HG02678 (cell line): ENCODE measurements at regions not wholly inside any gene's neighbourhood (a gene's known extent, or its start where the extent isn't known, plus 50 kb on each side); places are given as distances from the start of the nearest gene placed in this dataset.
"Not testable (repeated sequence)": the region's sequence is repeated elsewhere in the genome, so short reads cannot be mapped to it uniquely, and the experiment has no call there.

Source experiments
- ATAC-seq: cut with Tn5 transposase; IDR thresholded peaks from one replicate; pipeline ENCODE4 v1.9.1; 2021; ENCODE audit warnings: mild to moderate bottlenecking, moderate library complexity; ENCODE audit not compliant: unreplicated experiment

DNA sequence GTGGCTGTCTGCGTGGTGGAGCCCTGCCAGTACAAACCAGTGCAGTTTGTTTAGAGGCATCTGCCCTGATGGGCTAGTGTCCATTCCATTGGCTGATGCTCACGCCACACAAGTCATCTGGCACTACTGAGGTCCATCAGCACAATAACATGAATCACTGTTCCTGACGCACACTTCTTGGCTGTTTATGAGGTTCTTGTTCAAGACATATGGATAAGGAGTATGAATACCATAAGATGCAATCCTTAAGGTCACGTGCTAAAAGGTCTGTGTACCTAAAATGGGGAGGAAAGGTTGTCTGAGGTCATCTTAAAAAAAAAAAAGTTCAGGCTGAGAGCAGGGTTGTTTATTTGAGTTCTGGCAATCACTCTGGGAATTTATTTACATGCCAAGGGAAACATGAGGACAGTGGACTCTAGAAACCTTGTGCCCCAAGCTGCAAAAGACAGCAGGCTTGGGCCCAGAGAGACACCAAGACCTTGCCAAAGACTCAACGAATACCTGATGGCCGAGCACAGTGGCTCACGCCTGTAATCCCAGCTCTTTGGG lies 54.1 kb upstream of the SHLD1 start:
- ATAC-seq = no peak

GRCh38 chr20:5691918-5692618 lies 58.1 kb upstream of the SHLD1 start:
- ATAC-seq = peak; percentile 99

GRCh38 chr20:5689463-5689862 lies 60.7 kb upstream of the SHLD1 start:
- ATAC-seq = no peak

DNA sequence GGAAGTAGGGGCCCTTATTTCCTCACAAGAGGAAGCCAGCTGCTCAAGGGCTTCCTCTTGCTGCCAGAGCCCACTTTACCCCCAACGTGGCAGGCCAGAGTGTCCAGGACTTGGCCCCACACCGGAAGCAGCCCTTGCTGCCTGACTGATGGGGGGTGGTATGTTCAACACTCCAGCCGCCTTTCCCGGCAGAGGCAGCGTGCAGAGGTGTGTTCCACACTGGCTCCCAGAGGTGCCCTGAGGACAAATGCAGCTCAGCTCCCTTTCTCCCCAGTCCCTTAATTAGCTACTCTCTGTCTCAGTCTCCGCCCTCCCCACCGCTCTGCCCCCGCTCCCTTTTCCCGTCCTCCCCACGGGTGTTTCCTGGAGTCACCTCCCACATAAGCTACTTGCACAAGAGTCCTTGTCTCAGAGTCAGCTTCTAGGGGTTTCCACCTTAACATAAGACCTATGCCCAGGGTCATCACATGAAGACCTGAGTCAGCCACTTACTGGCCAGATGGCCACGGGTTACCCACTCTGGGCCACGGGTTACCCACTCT lies 61.7 kb upstream of the SHLD1 start:
- no peak for ATAC-seq

- ATAC-seq = no peak
Measured at GRCh38 chr20:5687884-5688283, 62.3 kb upstream of the SHLD1 start.

DNA sequence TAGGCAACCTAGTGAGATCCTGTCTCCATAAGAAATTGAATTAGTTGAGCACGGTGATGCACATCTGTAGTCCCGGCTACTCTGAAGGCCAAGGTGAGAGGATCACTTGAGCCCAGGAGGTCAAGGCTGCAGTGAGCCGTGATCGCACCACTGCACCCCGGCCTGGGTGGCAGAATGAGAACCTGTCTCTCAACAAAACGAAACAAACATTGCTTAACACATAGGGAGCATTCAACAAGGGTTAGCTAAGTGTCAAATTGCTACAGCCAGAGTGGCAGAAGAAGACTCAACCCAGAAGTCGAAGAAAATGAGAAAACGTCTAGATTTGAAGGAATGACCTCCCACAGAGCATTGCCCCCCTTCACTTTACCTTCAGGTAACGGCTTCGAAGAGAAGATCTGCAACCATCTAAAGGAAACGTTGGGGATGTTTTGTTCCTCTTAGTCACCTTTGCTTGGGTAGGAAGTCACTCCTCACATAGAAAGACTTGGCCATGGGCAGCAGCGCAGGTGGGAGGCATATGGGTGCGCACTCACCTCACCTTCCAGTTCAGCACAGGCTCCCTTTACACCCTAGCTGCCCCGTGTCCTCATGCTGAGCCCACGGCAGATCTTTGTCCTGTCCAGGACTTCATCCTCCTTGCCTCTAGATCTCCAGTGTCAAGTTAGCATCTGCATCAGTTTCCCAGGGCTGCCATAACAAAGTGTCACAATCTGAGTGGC lies 63.7 kb upstream of the SHLD1 start:
- ATAC-seq = no peak

- not testable (repeated sequence) for ATAC-seq
Measured at GRCh38 chr20:5682556-5682955, 67.6 kb upstream of the SHLD1 start.

DNA sequence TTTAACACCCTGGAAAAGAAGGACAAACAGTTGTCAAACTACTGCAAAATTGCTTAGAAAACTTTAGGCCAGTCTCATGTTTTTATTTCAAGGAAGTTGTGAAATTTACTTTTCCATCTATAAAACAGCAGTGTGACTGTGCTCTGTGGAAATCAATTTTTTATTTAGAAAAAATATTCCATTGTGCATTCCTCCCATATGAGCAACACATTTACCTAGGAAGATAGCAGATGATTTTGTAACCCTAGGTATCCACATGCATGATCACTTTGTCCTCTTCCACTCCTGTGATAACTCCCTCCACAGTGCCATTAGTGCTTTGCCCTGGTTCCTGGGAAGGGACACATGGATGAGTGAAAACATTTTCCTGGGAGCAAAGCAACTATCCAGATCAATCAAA lies 69.4 kb upstream of the GPCPD1 start:
- no peak for ATAC-seq

GRCh38 chr20:5678777-5679176 lies 68.0 kb upstream of the GPCPD1 start:
- no peak for ATAC-seq

GRCh38 chr20:5677944-5678343 lies 67.1 kb upstream of the GPCPD1 start:
- ATAC-seq = not testable (repeated sequence)

- ATAC-seq = no peak
Measured at GRCh38 chr20:5677389-5677788, 66.6 kb upstream of the GPCPD1 start.

DNA sequence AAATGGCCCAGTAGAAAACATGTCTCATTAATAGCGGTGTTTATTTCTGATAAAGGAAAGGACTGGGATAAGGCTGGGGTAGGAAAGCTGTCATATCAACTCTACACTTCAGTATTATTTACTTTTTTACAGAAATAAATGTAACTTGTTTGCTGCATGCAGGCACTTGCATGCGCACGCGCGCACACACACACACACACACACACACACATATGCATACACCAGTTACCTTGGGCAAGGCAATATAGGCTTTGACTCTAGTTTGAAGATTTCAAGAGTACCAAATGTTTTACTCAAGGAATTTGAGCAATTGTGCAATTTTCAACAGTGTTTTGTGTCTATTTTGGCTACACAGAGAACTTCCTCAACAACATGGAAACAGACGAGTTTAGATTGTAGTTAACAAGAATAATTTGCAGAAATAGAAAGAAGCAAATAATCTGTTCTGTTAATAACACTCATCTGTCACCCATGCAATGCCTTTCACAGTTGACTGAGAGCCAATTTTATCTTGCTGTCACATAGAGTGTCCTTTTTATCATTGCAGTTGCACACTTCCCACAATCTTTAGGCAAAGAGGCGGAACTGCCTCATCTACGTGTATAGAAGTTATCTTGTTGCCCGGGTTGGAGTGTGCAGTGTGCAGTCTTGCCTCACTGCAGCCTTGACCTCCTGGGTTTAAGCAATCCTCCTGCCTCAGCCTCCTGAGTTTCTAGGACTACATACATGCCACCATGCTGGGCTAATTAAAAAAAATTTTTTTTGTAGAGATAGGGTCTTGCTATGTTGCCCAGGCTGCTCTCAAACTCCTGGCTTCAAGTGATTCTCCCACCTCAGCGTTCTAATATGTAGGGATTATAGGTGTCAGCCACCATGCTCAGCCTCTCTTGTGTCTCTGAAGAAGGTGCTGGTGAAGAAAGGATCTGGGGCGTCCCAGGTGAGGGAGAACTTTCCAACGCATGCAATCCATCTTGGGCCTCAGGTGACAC lies 64.6 kb upstream of the GPCPD1 start:
- no peak for ATAC-seq

DNA sequence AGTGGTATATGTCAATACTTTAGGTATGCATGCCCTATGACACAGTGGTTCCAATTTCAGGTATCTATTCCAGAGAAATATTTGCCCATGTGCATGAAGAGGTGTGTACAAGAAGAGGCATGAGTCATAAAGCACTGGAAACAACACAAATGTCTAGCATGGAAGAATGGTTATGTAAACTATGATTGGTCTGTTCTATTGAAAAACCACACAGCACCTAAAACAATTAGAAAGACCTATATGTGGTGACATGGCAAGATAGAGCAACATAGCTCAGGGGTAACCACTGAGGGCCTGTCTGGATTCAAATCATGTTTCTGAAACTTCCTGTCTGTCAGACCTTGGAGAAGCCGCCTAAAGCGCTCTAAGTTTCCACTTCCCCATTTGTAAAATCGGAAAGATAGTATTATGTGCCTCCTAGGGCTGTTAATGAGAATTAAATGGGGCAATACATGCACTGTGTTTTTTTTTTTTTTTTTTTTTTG lies 63.4 kb upstream of the GPCPD1 start:
- ATAC-seq = peak; percentile 81

GRCh38 chr20:5670874-5671273 lies 60.1 kb upstream of the GPCPD1 start:
- ATAC-seq = no peak

DNA sequence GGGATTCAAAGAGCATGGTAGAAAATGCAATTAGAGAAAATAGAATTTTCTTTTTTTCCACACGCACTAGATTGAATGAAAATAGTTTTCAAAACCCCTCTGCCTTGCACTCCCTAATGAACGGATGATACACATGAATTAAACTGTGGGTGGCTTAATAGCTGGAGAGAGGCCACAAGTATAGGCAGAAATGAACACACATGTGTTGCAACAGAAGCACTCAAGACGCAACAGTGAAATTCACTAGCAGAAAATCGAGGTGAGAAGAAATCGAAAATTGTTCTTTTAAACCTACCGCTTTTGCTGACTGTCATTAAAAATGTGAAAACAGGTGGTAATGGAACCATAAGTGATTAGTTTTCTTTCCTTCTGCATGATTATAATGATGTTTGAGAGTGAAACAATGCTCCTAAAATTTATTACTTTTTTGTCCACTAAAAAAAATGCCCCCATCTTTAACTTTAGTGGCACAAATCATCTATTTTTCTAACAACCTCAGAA lies 59.3 kb upstream of the GPCPD1 start:
- ATAC-seq = no peak

DNA sequence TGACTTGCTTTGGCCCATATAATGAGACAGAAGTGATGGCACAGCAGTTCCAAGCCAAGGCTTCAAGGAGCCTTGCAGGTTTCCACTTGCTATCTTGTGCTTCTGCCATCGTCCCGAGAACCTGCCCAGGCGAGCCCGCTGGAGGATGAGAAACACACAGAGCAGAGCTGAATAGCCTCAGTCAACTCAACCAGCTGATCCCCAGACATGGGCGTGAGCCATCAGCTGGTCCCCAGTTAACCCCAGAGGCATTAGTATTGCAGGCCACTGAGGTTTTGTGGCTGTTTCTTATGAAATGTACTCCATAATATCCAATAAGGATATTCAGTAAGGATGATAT lies 57.7 kb upstream of the GPCPD1 start:
- no peak for ATAC-seq

DNA sequence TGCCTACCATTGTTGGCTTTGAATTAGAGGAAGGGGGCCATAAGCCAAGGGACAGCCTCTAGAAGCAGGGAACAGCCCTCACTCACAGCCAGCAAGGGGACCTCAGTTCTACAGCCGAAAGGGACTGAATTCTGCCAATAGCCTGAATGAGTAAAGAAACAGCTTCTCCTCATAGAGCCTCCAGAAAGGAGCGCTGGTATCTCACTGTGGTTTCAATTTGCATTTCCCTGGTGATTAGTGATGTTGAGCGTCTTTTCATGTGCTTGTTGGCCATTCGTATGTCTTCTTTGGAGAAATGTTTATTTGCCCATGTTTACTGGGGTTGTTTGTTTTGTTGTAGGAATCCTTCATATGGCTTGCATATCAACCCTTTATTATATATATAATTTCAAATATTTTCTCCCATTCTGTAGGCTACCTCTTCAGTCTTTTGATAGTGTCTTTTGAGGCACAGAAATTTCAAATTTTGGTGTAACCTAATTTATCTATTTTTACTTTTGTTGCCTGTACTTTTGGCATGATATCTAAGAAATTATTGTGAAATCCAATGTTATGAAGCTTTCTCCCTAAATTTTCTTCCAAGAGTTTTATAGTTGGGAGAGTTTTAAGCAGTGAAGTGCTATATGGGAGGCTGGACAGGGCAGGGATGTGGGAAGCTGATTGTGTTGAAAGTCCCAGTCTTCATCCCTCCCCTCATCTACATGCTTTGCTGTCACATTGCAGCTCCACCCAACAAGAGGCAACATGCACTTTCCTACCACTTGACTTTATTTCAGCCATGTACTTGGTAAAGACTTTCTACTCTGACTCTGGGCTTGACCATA lies 57.1 kb upstream of the GPCPD1 start:
- no peak for ATAC-seq

DNA sequence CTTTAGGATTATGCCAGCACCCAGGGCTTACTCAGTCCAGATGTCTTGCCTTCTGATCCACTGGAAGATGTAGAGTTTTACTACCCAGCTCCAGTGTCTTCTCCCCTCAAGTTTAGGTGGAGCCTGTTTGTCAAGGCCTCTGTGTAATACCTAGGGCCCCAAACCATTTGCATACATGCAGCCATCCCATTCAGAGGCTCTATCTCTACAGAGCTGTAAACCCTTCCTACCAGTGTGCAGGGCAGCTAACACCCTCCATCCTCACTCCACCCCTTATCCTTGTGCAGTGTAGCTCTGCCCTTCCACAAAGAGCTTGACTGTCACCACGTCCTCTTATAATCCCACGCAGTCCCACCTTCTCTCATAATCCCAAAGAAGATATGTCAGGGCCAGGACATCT lies 54.6 kb upstream of the GPCPD1 start:
- ATAC-seq = no peak

DNA sequence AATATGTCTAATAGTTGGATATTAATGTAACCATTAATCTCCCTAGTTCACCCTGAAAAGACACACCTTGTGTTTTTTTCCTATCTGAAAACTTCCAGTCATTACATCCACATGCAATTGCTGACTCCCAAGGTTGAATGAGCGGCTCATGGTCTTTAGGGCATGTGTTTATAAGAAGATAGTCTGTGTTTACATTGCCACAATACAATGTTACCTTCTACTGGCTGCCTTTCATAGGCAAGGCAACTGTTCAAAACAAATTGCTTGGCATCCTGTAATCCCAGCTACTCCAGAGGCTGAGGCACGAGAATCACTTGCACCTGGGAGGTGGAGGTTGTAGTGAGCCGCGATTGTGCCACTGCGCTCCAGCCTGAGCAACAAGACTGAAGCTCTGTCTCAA lies 52.6 kb upstream of the GPCPD1 start:
- no peak for ATAC-seq

DNA sequence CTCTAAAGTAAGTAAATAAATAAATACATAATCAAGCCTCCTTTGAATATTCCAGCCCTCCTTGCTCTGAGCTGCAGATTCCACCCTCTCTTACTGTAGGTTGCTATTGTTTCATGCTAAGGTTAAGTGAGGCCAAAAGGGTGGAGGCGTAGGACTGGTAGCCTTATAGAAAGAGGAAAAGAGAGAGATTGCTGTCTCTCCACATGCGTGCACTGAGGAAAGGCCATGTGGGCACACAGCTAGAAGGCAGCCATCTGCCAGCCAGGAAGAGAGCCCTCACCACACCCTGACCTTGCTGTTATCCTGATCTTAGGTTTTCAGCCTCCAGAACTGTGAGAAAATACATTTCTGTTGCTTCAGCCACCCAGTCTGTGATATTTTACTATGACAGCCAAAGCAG lies 52.0 kb upstream of the GPCPD1 start:
- ATAC-seq = no peak
